ENCODE measurements at regions not wholly inside any gene's neighbourhood (a gene's known extent, or its start where the extent isn't known, plus 50 kb on each side); places are given as distances from the start of the nearest gene placed in this dataset.

DNA sequence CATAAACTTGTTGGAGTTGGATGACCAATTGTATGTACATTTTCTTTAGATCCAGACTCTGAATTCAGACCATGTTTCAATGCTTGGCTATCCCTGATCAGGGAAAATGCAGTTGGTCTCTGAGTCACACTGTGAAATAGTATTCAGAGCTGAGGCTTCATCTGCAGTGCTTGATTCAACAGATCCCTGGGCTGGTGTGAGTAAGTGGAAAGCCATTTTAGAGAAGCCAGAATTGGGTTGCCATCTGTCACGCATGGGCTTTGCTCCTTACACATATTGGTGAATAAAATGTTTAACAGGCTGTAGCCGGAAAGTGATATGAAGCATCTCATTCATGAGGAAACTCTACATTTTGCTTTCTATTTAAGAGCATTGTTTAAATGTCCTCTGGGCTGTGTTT lies 50.0 kb upstream of the ACYP2 start:
- DNase-seq (ENCODE audit: low read depth in 2 of 2) = peak in 1 of 2 donors; percentile 92
- no peak overlapping the region for H3K4me3 ChIP-seq (replicated peaks in 1 of 2; ENCODE audit: low read depth in 2 of 2, low read length in 2 of 2)

DNA sequence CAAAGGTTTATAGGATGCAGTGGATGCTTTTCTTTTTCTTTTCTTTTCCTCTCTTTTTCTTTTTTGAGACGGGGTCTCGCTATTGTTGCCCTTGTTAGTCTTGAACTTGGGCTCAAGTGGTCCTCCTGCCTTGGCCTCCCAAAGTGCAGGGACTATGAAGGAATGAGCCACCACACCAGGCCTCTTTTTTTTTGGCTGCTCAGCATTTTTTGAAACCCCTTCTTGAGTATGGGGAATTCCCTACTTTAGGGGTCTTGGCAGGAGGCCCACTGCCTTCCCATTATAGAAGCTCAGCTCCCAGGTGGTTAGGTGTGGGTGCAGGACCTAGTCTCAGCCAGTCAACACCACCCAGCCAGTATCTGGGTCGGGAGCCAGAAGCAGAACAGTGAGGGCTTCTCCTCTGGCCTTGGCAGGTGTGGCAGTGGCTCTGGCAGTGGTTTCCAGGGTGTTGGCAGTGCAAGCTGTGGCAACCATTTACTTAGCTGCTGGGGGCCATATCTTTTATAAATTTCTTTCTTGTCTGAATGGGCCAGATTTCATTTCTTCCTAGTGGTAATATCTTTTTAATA lies 51.4 kb upstream of the ACYP2 start:
- TF ChIP-seq, protein P1, sequence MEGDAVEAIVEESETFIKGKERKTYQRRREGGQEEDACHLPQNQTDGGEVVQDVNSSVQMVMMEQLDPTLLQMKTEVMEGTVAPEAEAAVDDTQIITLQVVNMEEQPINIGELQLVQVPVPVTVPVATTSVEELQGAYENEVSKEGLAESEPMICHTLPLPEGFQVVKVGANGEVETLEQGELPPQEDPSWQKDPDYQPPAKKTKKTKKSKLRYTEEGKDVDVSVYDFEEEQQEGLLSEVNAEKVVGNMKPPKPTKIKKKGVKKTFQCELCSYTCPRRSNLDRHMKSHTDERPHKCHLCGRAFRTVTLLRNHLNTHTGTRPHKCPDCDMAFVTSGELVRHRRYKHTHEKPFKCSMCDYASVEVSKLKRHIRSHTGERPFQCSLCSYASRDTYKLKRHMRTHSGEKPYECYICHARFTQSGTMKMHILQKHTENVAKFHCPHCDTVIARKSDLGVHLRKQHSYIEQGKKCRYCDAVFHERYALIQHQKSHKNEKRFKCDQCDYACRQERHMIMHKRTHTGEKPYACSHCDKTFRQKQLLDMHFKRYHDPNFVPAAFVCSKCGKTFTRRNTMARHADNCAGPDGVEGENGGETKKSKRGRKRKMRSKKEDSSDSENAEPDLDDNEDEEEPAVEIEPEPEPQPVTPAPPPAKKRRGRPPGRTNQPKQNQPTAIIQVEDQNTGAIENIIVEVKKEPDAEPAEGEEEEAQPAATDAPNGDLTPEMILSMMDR (IDR thresholded peaks at IDR 0.05; ENCODE audit: low read depth, low read length) = no peak
- H3K4me3 ChIP-seq (replicated peaks in 1 of 2; ENCODE audit: low read depth in 2 of 2, low read length in 2 of 2) = no peak overlapping the region
- DNase-seq (ENCODE audit: low read depth in 2 of 2) = no peak

More for the DNA sequence above, 50.0 kb upstream of the ACYP2 start:
- TF ChIP-seq, protein P1 (IDR thresholded peaks at IDR 0.05; ENCODE audit: low read depth, low read length) = no peak

DNA sequence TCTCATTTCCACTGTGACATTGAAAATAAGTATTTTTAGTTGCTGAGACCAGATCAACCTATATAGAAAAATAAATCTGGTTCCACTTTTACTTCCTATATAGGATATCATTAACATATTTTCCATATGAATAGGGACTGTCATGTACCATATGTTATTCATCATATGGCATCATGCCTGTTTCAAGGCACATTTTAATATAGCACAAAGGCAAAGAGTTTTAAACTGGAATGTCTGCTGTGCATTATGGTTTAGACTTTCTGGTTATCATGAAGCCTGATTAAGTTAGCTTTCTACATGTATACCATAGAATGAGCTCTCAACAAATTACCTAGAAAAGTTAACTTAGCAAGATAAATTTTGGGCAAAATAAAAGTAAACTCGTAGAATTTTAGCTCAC lies 53.0 kb upstream of the ACYP2 start:
- DNase-seq (ENCODE audit: low read depth in 2 of 2) = no peak
- TF ChIP-seq, protein P1 (IDR thresholded peaks at IDR 0.05; ENCODE audit: low read depth, low read length) = no peak
- no peak overlapping the region for H3K4me3 ChIP-seq (replicated peaks in 1 of 2; ENCODE audit: low read depth in 2 of 2, low read length in 2 of 2)

DNA sequence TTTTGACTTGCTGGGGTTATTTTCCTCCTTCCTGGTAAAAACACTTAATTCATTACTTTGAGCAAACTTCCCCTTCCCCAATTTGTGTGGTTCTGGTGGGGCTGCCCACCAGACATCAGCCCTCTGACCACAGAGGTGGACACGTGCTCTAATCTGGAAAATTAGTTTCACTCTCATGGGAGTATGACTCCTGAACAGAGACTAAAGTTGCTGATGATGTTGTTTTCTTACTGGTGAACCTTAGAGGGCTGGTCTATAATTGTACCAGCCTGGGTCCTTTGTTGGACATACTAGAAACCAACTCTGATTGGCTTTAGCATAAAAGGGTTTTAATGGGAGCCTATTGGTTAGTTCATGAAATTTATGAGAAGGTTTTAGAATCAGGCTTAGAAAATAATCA lies 54.1 kb upstream of the ACYP2 start:
- DNase-seq (ENCODE audit: low read depth in 2 of 2) = no peak
- no peak overlapping the region for H3K4me3 ChIP-seq (replicated peaks in 1 of 2; ENCODE audit: low read depth in 2 of 2, low read length in 2 of 2)
- TF ChIP-seq, protein P1 (IDR thresholded peaks at IDR 0.05; ENCODE audit: low read depth, low read length) = no peak

DNA sequence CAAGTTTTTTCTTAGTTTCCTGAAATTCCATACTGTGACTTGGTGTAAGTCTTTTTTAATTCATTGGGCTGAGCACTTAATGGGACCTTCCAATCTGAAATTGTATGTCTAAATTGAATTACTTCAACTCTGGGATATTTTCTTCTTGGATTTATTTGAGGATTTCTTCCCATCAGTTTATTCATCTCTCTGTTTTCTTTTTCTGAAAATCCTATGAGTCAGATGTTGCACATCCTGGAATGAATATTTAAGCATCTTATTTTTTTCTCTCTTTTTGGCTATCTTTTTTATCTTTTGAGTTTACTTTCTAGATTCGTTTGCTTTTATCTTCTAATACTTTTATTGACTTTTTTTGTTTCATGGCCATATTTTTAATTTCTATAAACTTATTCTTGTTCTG lies 55.4 kb upstream of the ACYP2 start:
- TF ChIP-seq, protein P1 (IDR thresholded peaks at IDR 0.05; ENCODE audit: low read depth, low read length) = no peak
- peak in 1 of 2 donors; percentile 55 for DNase-seq (ENCODE audit: low read depth in 2 of 2)
- no peak overlapping the region for H3K4me3 ChIP-seq (replicated peaks in 1 of 2; ENCODE audit: low read depth in 2 of 2, low read length in 2 of 2)

DNA sequence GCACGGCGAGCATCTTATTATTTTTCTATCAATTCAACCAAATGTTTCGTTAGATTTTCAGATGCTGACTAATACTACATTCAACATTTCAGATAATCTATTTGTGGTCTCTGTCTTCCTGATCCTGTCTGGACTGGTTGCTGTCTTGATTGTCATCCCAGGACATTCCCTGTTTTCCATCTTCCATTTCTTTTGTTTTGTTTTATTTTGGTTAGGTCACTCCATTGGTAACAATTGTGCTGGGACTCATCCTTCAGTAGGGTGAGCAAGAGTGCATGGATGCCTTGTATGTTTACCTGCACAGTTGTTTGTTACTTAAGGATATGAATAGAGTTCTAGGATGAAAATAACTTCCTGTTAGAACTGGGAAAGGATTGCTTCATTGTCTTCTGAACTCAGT lies 55.9 kb upstream of the ACYP2 start:
- TF ChIP-seq, protein P1 (IDR thresholded peaks at IDR 0.05; ENCODE audit: low read depth, low read length) = no peak

DNA sequence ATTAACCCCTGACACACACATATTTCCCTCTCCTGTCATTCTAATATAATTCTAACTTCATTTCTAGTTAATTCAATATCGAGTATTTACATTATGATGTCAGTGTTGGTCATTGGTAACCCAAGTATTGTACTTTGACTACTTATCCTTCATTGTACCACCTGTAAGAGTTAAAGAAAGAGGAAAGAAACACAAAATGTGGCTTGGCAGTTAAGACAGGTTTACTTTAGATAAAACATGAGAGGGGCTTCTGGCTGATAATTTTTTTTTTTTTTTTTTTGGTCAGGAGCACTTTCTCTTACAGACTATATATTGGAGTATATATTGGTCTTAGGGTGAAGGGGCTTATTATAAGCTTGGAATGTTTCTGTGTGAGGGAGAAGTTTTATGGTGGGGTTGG lies 57.0 kb upstream of the ACYP2 start:
- H3K4me3 ChIP-seq (replicated peaks in 1 of 2; ENCODE audit: low read depth in 2 of 2, low read length in 2 of 2) = no peak overlapping the region
- no peak for DNase-seq (ENCODE audit: low read depth in 2 of 2)
- TF ChIP-seq, protein P1 (IDR thresholded peaks at IDR 0.05; ENCODE audit: low read depth, low read length) = no peak

More for the DNA sequence above, 55.9 kb upstream of the ACYP2 start:
- DNase-seq (ENCODE audit: low read depth in 2 of 2) = peak in 1 of 2 donors; percentile 30
- H3K4me3 ChIP-seq (replicated peaks in 1 of 2; ENCODE audit: low read depth in 2 of 2, low read length in 2 of 2) = no peak overlapping the region

Data from cardiac fibroblast (primary cell).